PC-9 (cell line): ENCODE measurements at regions not wholly inside any gene's neighbourhood (a gene's known extent, or its start where the extent isn't known, plus 50 kb on each side); places are given as distances from the start of the nearest gene placed in this dataset.

Source experiments
- BruUV-seq: library from RNA; stranded (reverse); fragments of 400-500 nt; replicated peaks from 2 replicates; lab custom pipeline; 2021; lab: Mats Ljungman, UMichigan
- CTCF ChIA-PET: fragments of 300-600 bp; sonication (Branson Sonifier 250); formaldehyde crosslinking; loops from one replicate; lab custom pipeline; 2022; ENCODE audit warnings: antibody characterized with exemption; lab: Charles Lee
- POLR2A ChIA-PET: fragments of 300-600 bp; sonication (Branson Sonifier 250); formaldehyde crosslinking; loops from one replicate; lab custom pipeline; 2022; ENCODE audit warnings: antibody characterized with exemption; ENCODE audit not compliant: unreplicated experiment; lab: Charles Lee
- DNase-seq, 2 experiments: peaks; one replicate each; pipeline versions ENCODE4 v3.0.0 to v3.0.0-alpha.2; 2015 to 2022; ENCODE audit warnings: mixed read lengths in 1 of 2
- H2AFZ ChIP-seq: fragments of 200-600 bp; sonication (generic); 2 replicates; pipeline ENCODE4 v1.8.1; 2017; ENCODE audit warnings: antibody characterized with exemption
- H3F3A ChIP-seq: fragments of 200-600 bp; sonication (generic); 2 replicates; pipeline ENCODE4 v1.8.1; 2017; ENCODE audit warnings: antibody characterized with exemption, mild to moderate bottlenecking, low read depth; ENCODE audit not compliant: insufficient read depth
- H3K27ac ChIP-seq: fragments of 200-600 bp; sonication (generic); 2 replicates; pipeline ENCODE4 v1.6.1; 2016; ENCODE audit warnings: mixed run types
- H3K27me3 ChIP-seq: fragments of 200-600 bp; sonication (generic); 2 replicates; pipeline ENCODE4 v1.6.1; 2016; ENCODE audit warnings: low read depth, mixed run types; ENCODE audit not compliant: insufficient read depth
- H3K36me3 ChIP-seq: fragments of 200-600 bp; sonication (generic); 2 replicates; pipeline ENCODE4 v1.6.1; 2016; ENCODE audit warnings: low read depth, mixed run types
- H3K4me1 ChIP-seq: fragments of 200-600 bp; sonication (generic); replicated peaks from 2 replicates; pipeline ENCODE4 v1.6.1; 2016; ENCODE audit warnings: mixed run types; ENCODE audit not compliant: insufficient read depth
- H3K4me2 ChIP-seq: fragments of 200-600 bp; sonication (generic); 2 replicates; pipeline ENCODE4 v1.6.1; 2017; ENCODE audit warnings: mixed run types
- H3K4me3 ChIP-seq: fragments of 200-600 bp; sonication (generic); 2 replicates; pipeline ENCODE4 v1.6.1; 2016; ENCODE audit warnings: mixed run types
- H3K79me2 ChIP-seq: fragments of 200-600 bp; sonication (generic); 2 replicates; pipeline ENCODE4 v1.6.1; 2017; ENCODE audit warnings: low read depth, mixed run types
- H3K9me2 ChIP-seq: fragments of 200-600 bp; sonication (generic); 2 replicates; pipeline ENCODE4 v1.8.1; 2017; ENCODE audit warnings: mild to moderate bottlenecking; ENCODE audit not compliant: insufficient read depth
- H3K9me3 ChIP-seq: fragments of 200-600 bp; sonication (generic); 2 replicates; pipeline ENCODE4 v1.8.1; 2016; ENCODE audit warnings: low read depth; ENCODE audit not compliant: insufficient read depth
- H4K20me1 ChIP-seq: fragments of 200-600 bp; sonication (generic); 2 replicates; pipeline ENCODE4 v1.8.1; 2017; ENCODE audit not compliant: insufficient read depth
- CTCF ChIP-seq: fragments of 200-600 bp; sonication (generic); conservative IDR thresholded peaks from 2 replicates; pipeline ENCODE4 v1.6.1; 2017; ENCODE audit warnings: mixed run types, antibody characterized with exemption, mild to moderate bottlenecking, moderate library complexity
- EZH2 ChIP-seq: fragments of 200-600 bp; sonication (generic); IDR thresholded peaks from 2 replicates; pipeline ENCODE4 v1.8.0; 2017; ENCODE audit warnings: antibody characterized with exemption, low read depth
- intact Hi-C: fragments of 100-400 bp; cut with micrococcal nuclease; formaldehyde crosslinking; loops from one replicate; pipeline ENCODE4 v1.10.0; 2022; ENCODE audit not compliant: unreplicated experiment

- ChIA-PET POLR2A (no interaction called here), CTCF (no interaction called here)
- Histone ChIP-seq H4K20me1 (no peaks in the 10 kb centered on the region), H3F3A (no peaks in the 10 kb centered on the region), H3K79me2 (no peaks in the 10 kb centered on the region), H3K27ac (no peak overlapping the region), H3K4me1 (no peaks in the 10 kb centered on the region), H3K27me3 (peaks cover 65% of the 10 kb centered on the region), H3K4me3 (no peak overlapping the region), H3K9me3 (no peaks in the 10 kb centered on the region), H3K9me2 (no peaks in the 10 kb centered on the region), H3K4me2 (no peak overlapping the region), H3K36me3 (no peaks in the 10 kb centered on the region), H2AFZ (no peak overlapping the region)
- intact Hi-C loops, result no loop called here
- no TSS peak for BruUV-seq
- DNase-seq, result no peak
- TF ChIP-seq EZH2, result no peak
- TF ChIP-seq CTCF, result no peak
These were observed 101.7 kb upstream of the TOP1 start for GRCh38 chr20:40926928-40927327.

- no peak overlapping the region for H3K4me3 ChIP-seq
- DNase-seq, result no peak
- no peaks in the 10 kb centered on the region for H3K9me3 ChIP-seq
- no peaks in the 10 kb centered on the region for H3K36me3 ChIP-seq
- no peaks in the 10 kb centered on the region for H4K20me1 ChIP-seq
- no peaks in the 10 kb centered on the region for H3K9me2 ChIP-seq
- intact Hi-C loops, result no loop called here
- no peaks in the 10 kb centered on the region for H3K4me1 ChIP-seq
- no peaks in the 10 kb centered on the region for H3K79me2 ChIP-seq
- no peaks in the 10 kb centered on the region for H3F3A ChIP-seq
- H2AFZ ChIP-seq, result no peak overlapping the region
- peaks cover 49% of the 10 kb centered on the region for H3K27me3 ChIP-seq
- BruUV-seq, result no TSS peak
- ChIA-PET POLR2A (no interaction called here), CTCF (no interaction called here)
- no peak for TF ChIP-seq EZH2
- no peak for TF ChIP-seq CTCF
- no peak overlapping the region for H3K27ac ChIP-seq
- H3K4me2 ChIP-seq, result no peak overlapping the region
These were observed 98.1 kb upstream of the TOP1 start for GRCh38 chr20:40930561-40930960.

- H3K27me3 ChIP-seq, result peaks cover 44% of the 10 kb centered on the region
- POLR2A ChIA-PET, result interaction anchor here (0.6 kb wide), 1 partner anchor 1656 kb away, joined by 4 read pairs; no protein-coding TSS in a partner anchor
- intact Hi-C loops, result no loop called here
- no peak overlapping the region for H3K27ac ChIP-seq
- H3K9me2 ChIP-seq, result no peaks in the 10 kb centered on the region
- no peaks in the 10 kb centered on the region for H3K36me3 ChIP-seq
- H4K20me1 ChIP-seq, result no peaks in the 10 kb centered on the region
- no TSS peak for BruUV-seq
- H2AFZ ChIP-seq, result no peak overlapping the region
- no peaks in the 10 kb centered on the region for H3K9me3 ChIP-seq
- no peaks in the 10 kb centered on the region for H3K4me1 ChIP-seq
- no peak overlapping the region for H3K4me3 ChIP-seq
- DNase-seq, result no peak
- TF ChIP-seq EZH2, result no peak
- TF ChIP-seq CTCF, result no peak
- no peaks in the 10 kb centered on the region for H3F3A ChIP-seq
- no peak overlapping the region for H3K4me2 ChIP-seq
- CTCF ChIA-PET, result no interaction called here
- no peaks in the 10 kb centered on the region for H3K79me2 ChIP-seq
These were observed 97.1 kb upstream of the TOP1 start for GRCh38 chr20:40931410-40932044.
